ENCODE measurements at regions not wholly inside any gene's neighbourhood (a gene's known extent, or its start where the extent isn't known, plus 50 kb on each side); places are given as distances from the start of the nearest gene placed in this dataset.

- intact Hi-C loops (cut with DNase I): no loop called here
- Histone ChIP-seq H3K9me3 (peaks cover 0 to 15% of the 10 kb centered on the region in 2 donors), H3K27me3 (no peaks in the 10 kb centered on the region), H3K4me3 (no peak overlapping the region), H3K27ac (no peak overlapping the region), H3K36me3 (no peaks in the 10 kb centered on the region), H3K4me1 (no peaks in the 10 kb centered on the region)
- no peak for ATAC-seq
- TF ChIP-seq, protein P1, sequence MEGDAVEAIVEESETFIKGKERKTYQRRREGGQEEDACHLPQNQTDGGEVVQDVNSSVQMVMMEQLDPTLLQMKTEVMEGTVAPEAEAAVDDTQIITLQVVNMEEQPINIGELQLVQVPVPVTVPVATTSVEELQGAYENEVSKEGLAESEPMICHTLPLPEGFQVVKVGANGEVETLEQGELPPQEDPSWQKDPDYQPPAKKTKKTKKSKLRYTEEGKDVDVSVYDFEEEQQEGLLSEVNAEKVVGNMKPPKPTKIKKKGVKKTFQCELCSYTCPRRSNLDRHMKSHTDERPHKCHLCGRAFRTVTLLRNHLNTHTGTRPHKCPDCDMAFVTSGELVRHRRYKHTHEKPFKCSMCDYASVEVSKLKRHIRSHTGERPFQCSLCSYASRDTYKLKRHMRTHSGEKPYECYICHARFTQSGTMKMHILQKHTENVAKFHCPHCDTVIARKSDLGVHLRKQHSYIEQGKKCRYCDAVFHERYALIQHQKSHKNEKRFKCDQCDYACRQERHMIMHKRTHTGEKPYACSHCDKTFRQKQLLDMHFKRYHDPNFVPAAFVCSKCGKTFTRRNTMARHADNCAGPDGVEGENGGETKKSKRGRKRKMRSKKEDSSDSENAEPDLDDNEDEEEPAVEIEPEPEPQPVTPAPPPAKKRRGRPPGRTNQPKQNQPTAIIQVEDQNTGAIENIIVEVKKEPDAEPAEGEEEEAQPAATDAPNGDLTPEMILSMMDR (IDR thresholded peaks at IDR 0.05): no peak
- DNase-seq: no peak
Observed at GRCh38 chr11:39668640-39669039, 1790.8 kb downstream of the LRRC4C start.

- DNase-seq (no peak), ATAC-seq (no peak)
- no peaks in the 10 kb centered on the region for H3K36me3 ChIP-seq
- no peak overlapping the region for H3K27ac ChIP-seq
- H3K27me3 ChIP-seq: no peaks in the 10 kb centered on the region
- H3K4me3 ChIP-seq: no peak overlapping the region
- intact Hi-C loops (cut with DNase I): no loop called here
- H3K4me1 ChIP-seq: no peaks in the 10 kb centered on the region
- peaks cover 0 to 22% of the 10 kb centered on the region in 2 donors for H3K9me3 ChIP-seq
- TF ChIP-seq, protein P1 (IDR thresholded peaks at IDR 0.05): no peak
Observed at GRCh38 chr11:39664023-39664422, 1795.4 kb downstream of the LRRC4C start.

- intact Hi-C loops (cut with DNase I): no loop called here
- Histone ChIP-seq H3K4me3 (no peak overlapping the region), H3K27ac (no peak overlapping the region), H3K36me3 (no peaks in the 10 kb centered on the region), H3K9me3 (peaks cover 0 to 29% of the 10 kb centered on the region in 2 donors), H3K4me1 (no peaks in the 10 kb centered on the region), H3K27me3 (no peaks in the 10 kb centered on the region)
- TF ChIP-seq, protein P1 (IDR thresholded peaks at IDR 0.05): no peak
- ATAC-seq: no peak
- DNase-seq: no peak
Observed at GRCh38 chr11:39661890-39662289, 1797.6 kb downstream of the LRRC4C start.

DNA sequence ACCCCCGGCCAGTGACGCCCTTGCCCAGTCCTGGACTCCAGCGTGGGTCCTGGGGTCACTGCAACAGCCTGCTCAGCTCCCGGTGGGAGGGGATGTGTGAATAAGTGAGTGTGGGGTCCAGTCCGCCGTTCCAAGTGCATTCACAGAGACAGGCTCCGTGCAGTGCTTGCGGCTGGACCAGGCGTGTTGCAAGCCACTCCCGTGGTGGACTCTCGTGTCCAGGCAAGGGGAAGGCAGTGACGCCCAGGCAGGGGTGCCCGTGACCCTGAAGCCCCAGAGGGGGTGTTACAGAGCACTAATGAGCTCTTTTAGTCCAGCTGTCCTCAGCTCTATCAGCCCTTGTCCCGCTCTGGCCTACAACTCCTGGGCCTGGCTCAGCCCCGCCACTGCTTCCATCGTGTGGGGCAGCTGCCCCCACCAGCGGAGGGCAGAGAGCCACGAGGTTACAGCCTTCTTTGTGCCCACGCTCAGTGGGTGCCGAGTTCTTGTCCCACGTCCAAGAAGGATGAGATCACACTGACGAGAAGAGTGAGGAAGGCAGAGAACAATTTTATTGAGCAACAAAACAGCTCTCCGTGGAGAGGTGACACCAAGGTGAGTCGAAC is 1807.5 kb downstream of the LRRC4C start:
- DNase-seq (peak in 1 of 4 donors; percentile 56), ATAC-seq (no peak)
- intact Hi-C loops (cut with DNase I): no loop called here
- H3K27ac ChIP-seq: no peak overlapping the region
- H3K27me3 ChIP-seq: no peaks in the 10 kb centered on the region
- no peaks in the 10 kb centered on the region for H3K36me3 ChIP-seq
- H3K4me3 ChIP-seq: no peak overlapping the region
- peaks cover 0 to 18% of the 10 kb centered on the region in 2 donors for H3K9me3 ChIP-seq
- TF ChIP-seq, protein P1 (IDR thresholded peaks at IDR 0.05): no peak
- H3K4me1 ChIP-seq: no peaks in the 10 kb centered on the region

DNA sequence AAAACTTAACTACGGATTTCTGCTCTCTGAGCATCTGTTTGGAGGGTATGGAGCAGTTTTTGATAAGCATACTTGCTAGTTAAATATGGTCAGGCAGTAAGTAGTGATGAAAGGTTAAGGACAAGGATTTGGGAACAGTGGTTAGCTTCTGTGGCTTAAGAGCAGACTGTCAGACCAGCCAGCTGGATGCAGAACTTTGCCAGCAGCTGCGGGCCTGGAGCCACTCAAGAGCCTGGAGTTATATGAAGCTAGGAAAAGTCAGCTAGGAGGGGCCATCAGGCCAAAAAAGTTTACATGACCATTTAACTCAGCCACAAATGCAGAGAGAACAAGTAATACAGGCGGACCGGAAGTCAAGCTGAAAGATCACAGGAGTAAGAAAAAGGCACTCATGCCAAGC is 1817.7 kb downstream of the LRRC4C start:
- no peaks in the 10 kb centered on the region for H3K36me3 ChIP-seq
- H3K9me3 ChIP-seq: peaks cover 0 to 2% of the 10 kb centered on the region in 2 donors
- intact Hi-C loops (cut with DNase I): no loop called here
- ATAC-seq: no peak
- H3K4me1 ChIP-seq: no peaks in the 10 kb centered on the region
- H3K27ac ChIP-seq: no peak overlapping the region
- H3K4me3 ChIP-seq: no peak overlapping the region
- peak in 3 of 4 donors; percentile 2 to 44 (median 3) for DNase-seq
- TF ChIP-seq, protein P1 (IDR thresholded peaks at IDR 0.05): no peak
- H3K27me3 ChIP-seq: no peaks in the 10 kb centered on the region
